ENCODE measurements at regions not wholly inside any gene's neighbourhood (a gene's known extent, or its start where the extent isn't known, plus 50 kb on each side); places are given as distances from the start of the nearest gene placed in this dataset.

GRCh38 chr13:68948586-68948985, 1159.0 kb upstream of the ATXN8OS start:
- no peaks in the 10 kb centered on the region for H3K4me1 ChIP-seq (ENCODE audit: control insufficient read depth, insufficient read depth, low read length)
- no peaks in the 10 kb centered on the region for H3K36me3 ChIP-seq (ENCODE audit: control insufficient read depth in 2 of 2, insufficient read depth in 1 of 2, low read length in 2 of 2)
- H3K9me3 ChIP-seq (ENCODE audit: control insufficient read depth, insufficient read depth, low read depth, low read length): no peaks in the 10 kb centered on the region
- H3K27ac ChIP-seq (ENCODE audit: extremely low read depth, low read depth, low read length): no peak overlapping the region
- TF ChIP-seq ZNF335 (tag by site-specific recombination; conservative IDR thresholded peaks at IDR 0.05): no peak
- no peak for TF ChIP-seq ZNF155 (tag by site-specific recombination; IDR thresholded peaks at IDR 0.05)
- TF ChIP-seq IKZF3 (tag by site-specific recombination; IDR thresholded peaks at IDR 0.05): no peak
- CTCF ChIA-PET: no interaction called here
- POLR2A ChIA-PET: no interaction called here
- no peak overlapping the region for H3K4me3 ChIP-seq (ENCODE audit: low read depth, low read length)

GRCh38 chr13:68944272-68944671, 1163.4 kb upstream of the ATXN8OS start:
- TF ChIP-seq YY1 (tag by site-specific recombination; IDR thresholded peaks at IDR 0.05) (no peak), ATF2 (tag by site-specific recombination; IDR thresholded peaks at IDR 0.05; ENCODE audit: low read depth) (no peak), ZNF26 (tag by site-specific recombination; IDR thresholded peaks at IDR 0.05) (no peak), PBX3 (CRISPR knock-in tag; IDR thresholded peaks at IDR 0.05) (no peak), ZNF114 (tag by site-specific recombination; IDR thresholded peaks at IDR 0.05) (no peak), REST (tag by site-specific recombination; IDR thresholded peaks at IDR 0.05) (no peak), SP7 (tag by site-specific recombination; IDR thresholded peaks at IDR 0.05) (no peak), ELK4 (IDR thresholded peaks at IDR 0.05; ENCODE audit: borderline replicate concordance, low read depth, low read length) (no peak), BCL11A (tag by site-specific recombination; IDR thresholded peaks at IDR 0.05; ENCODE audit: low read depth) (no peak), ZNF610 (tag by site-specific recombination; IDR thresholded peaks at IDR 0.05; ENCODE audit: borderline replicate concordance) (no peak), ZFP69B (tag by site-specific recombination; IDR thresholded peaks at IDR 0.05) (no peak), ZSCAN16 (tag by site-specific recombination; IDR thresholded peaks at IDR 0.05) (no peak), ZIC2 (tag by site-specific recombination; IDR thresholded peaks at IDR 0.05) (no peak), ZNF16 (tag by site-specific recombination; IDR thresholded peaks at IDR 0.05; ENCODE audit: low read depth) (no peak), ZFHX2 (tag by site-specific recombination; conservative IDR thresholded peaks at IDR 0.05) (no peak), ZFP41 (tag by site-specific recombination; IDR thresholded peaks at IDR 0.05; ENCODE audit: borderline replicate concordance) (no peak), ZFP3 (tag by site-specific recombination; IDR thresholded peaks at IDR 0.05; ENCODE audit: low read depth) (no peak), ZNF639 (tag by site-specific recombination; IDR thresholded peaks at IDR 0.05) (no peak), ZNF112 (tag by site-specific recombination; IDR thresholded peaks at IDR 0.05) (no peak), ZNF416 (tag by site-specific recombination; IDR thresholded peaks at IDR 0.05) (no peak)
- ChIA-PET CTCF (no interaction called here), POLR2A (no interaction called here)
- H3K36me3 ChIP-seq (ENCODE audit: control insufficient read depth in 2 of 2, insufficient read depth in 1 of 2, low read length in 2 of 2): no peaks in the 10 kb centered on the region
- no peaks in the 10 kb centered on the region for H3K4me1 ChIP-seq (ENCODE audit: control insufficient read depth, insufficient read depth, low read length)
- H3K9me3 ChIP-seq (ENCODE audit: control insufficient read depth, insufficient read depth, low read depth, low read length): no peaks in the 10 kb centered on the region
- no peak overlapping the region for H3K4me3 ChIP-seq (ENCODE audit: low read depth, low read length)
- no peak overlapping the region for H3K27ac ChIP-seq (ENCODE audit: extremely low read depth, low read depth, low read length)
